ENCODE measurements at regions not wholly inside any gene's neighbourhood (a gene's known extent, or its start where the extent isn't known, plus 50 kb on each side); places are given as distances from the start of the nearest gene placed in this dataset.

- Histone ChIP-seq H3K27ac (ENCODE audit: low read length) (no peak overlapping the region), H3K9ac (ENCODE audit: low read length) (no peak overlapping the region), H3K9me3 (ENCODE audit: insufficient read depth, low read length) (no peaks in the 10 kb centered on the region), H3K4me2 (ENCODE audit: low read length) (no peak overlapping the region), H3K79me2 (ENCODE audit: low read length) (no peaks in the 10 kb centered on the region), H3K27me3 (ENCODE audit: low read depth, low read length) (no peaks in the 10 kb centered on the region), H2AFZ (ENCODE audit: low read depth, low read length) (no peak overlapping the region), H3K4me3 (ENCODE audit: low read length) (no peak overlapping the region), H4K20me1 (ENCODE audit: insufficient read depth, low read length) (no peaks in the 10 kb centered on the region), H3K4me1 (ENCODE audit: low read length) (peaks cover 16% of the 10 kb centered on the region), H3K36me3 (replicated peaks; ENCODE audit: low read depth, low read length) (no peaks in the 10 kb centered on the region)
- TF ChIP-seq CTCF (IDR thresholded peaks at IDR 0.05; ENCODE audit: low read depth, low read length) (no peak), EZH2phosphoT487 (IDR thresholded peaks at IDR 0.05; ENCODE audit: low read depth) (no peak)
These were observed 102.2 kb downstream of the TUSC7 start for GRCh38 chr3:116811754-116812153.

- Histone ChIP-seq H4K20me1 (ENCODE audit: insufficient read depth, low read length) (no peaks in the 10 kb centered on the region), H3K27ac (ENCODE audit: low read length) (no peak overlapping the region), H3K27me3 (ENCODE audit: low read depth, low read length) (no peaks in the 10 kb centered on the region)
These were observed 103.4 kb downstream of the TUSC7 start for GRCh38 chr3:116812949-116813348.

GRCh38 chr3:116815321-116815720 is 105.7 kb downstream of the TUSC7 start:
- Histone ChIP-seq H4K20me1 (ENCODE audit: insufficient read depth, low read length) (no peaks in the 10 kb centered on the region), H2AFZ (ENCODE audit: low read depth, low read length) (no peak overlapping the region), H3K4me3 (ENCODE audit: low read length) (no peak overlapping the region), H3K9me3 (ENCODE audit: insufficient read depth, low read length) (no peaks in the 10 kb centered on the region), H3K79me2 (ENCODE audit: low read length) (no peaks in the 10 kb centered on the region), H3K9ac (ENCODE audit: low read length) (no peak overlapping the region), H3K27ac (ENCODE audit: low read length) (no peak overlapping the region), H3K36me3 (replicated peaks; ENCODE audit: low read depth, low read length) (no peaks in the 10 kb centered on the region), H3K4me2 (ENCODE audit: low read length) (no peak overlapping the region), H3K4me1 (ENCODE audit: low read length) (no peaks in the 10 kb centered on the region), H3K27me3 (ENCODE audit: low read depth, low read length) (no peaks in the 10 kb centered on the region)
- TF ChIP-seq EZH2phosphoT487 (IDR thresholded peaks at IDR 0.05; ENCODE audit: low read depth) (no peak), CTCF (IDR thresholded peaks at IDR 0.05; ENCODE audit: low read depth, low read length) (no peak)

More at GRCh38 chr3:116812949-116813348, 103.4 kb downstream of the TUSC7 start:
- Histone ChIP-seq H3K4me3 (ENCODE audit: low read length) (no peak overlapping the region), H3K79me2 (ENCODE audit: low read length) (no peaks in the 10 kb centered on the region), H3K9ac (ENCODE audit: low read length) (no peak overlapping the region), H3K4me1 (ENCODE audit: low read length) (peaks cover 16% of the 10 kb centered on the region), H3K4me2 (ENCODE audit: low read length) (no peak overlapping the region), H3K9me3 (ENCODE audit: insufficient read depth, low read length) (no peaks in the 10 kb centered on the region), H3K36me3 (replicated peaks; ENCODE audit: low read depth, low read length) (no peaks in the 10 kb centered on the region), H2AFZ (ENCODE audit: low read depth, low read length) (no peak overlapping the region)
- TF ChIP-seq EZH2phosphoT487 (IDR thresholded peaks at IDR 0.05; ENCODE audit: low read depth) (no peak), CTCF (IDR thresholded peaks at IDR 0.05; ENCODE audit: low read depth, low read length) (no peak)

- no peaks in the 10 kb centered on the region for H3K27me3 ChIP-seq (ENCODE audit: low read depth, low read length)
- no peak overlapping the region for H3K4me3 ChIP-seq (ENCODE audit: low read length)
- no peak overlapping the region for H2AFZ ChIP-seq (ENCODE audit: low read depth, low read length)
- H3K4me1 ChIP-seq (ENCODE audit: low read length), result no peaks in the 10 kb centered on the region
- H3K4me2 ChIP-seq (ENCODE audit: low read length), result no peak overlapping the region
- no peaks in the 10 kb centered on the region for H3K79me2 ChIP-seq (ENCODE audit: low read length)
- H3K9ac ChIP-seq (ENCODE audit: low read length), result no peak overlapping the region
- TF ChIP-seq EZH2phosphoT487 (IDR thresholded peaks at IDR 0.05; ENCODE audit: low read depth) (no peak), CTCF (IDR thresholded peaks at IDR 0.05; ENCODE audit: low read depth, low read length) (no peak)
- no peak overlapping the region for H3K27ac ChIP-seq (ENCODE audit: low read length)
- no peaks in the 10 kb centered on the region for H4K20me1 ChIP-seq (ENCODE audit: insufficient read depth, low read length)
- H3K9me3 ChIP-seq (ENCODE audit: insufficient read depth, low read length), result no peaks in the 10 kb centered on the region
- H3K36me3 ChIP-seq (replicated peaks; ENCODE audit: low read depth, low read length), result no peaks in the 10 kb centered on the region
These were observed 106.4 kb downstream of the TUSC7 start for GRCh38 chr3:116815831-116816588.

All from OCI-LY3 (cell line).